H9 (cell line): ENCODE measurements at regions not wholly inside any gene's neighbourhood (a gene's known extent, or its start where the extent isn't known, plus 50 kb on each side); places are given as distances from the start of the nearest gene placed in this dataset.

Source experiments
- DNase-seq: peaks from one replicate; pipeline ENCODE4 v3.0.0-alpha.2; 2017
- H2AFZ ChIP-seq: one replicate; pipeline ENCODE4 v1.6.1; 2013; ENCODE audit warnings: mild to moderate bottlenecking, low read length, control low read depth, moderate library complexity
- H2AK5ac ChIP-seq: 2 replicates; pipeline ENCODE4 v1.6.1; 2013; ENCODE audit warnings: low read length, control low read depth, mixed read lengths; ENCODE audit not compliant: insufficient read length
- H2BK120ac ChIP-seq: one replicate; pipeline ENCODE4 v1.6.1; 2013; ENCODE audit warnings: low read depth, mild to moderate bottlenecking, low read length, control low read depth, inconsistent platforms; ENCODE audit not compliant: poor library complexity, severe bottlenecking
- H2BK12ac ChIP-seq: 2 replicates; pipeline ENCODE4 v1.6.1; 2013; ENCODE audit warnings: low read length, control low read depth, mixed read lengths, low read depth; ENCODE audit not compliant: insufficient read length
- H2BK15ac ChIP-seq: 2 replicates; pipeline ENCODE4 v1.6.1; 2013; ENCODE audit warnings: low read depth, low read length, control low read depth
- H2BK20ac ChIP-seq: one replicate; pipeline ENCODE4 v1.6.1; 2013; ENCODE audit warnings: low read depth, mild to moderate bottlenecking, low read length, control low read depth, inconsistent platforms; ENCODE audit not compliant: poor library complexity, severe bottlenecking
- H2BK5ac ChIP-seq: 2 replicates; pipeline ENCODE4 v1.6.1; 2013; ENCODE audit warnings: low read length, control low read depth, mixed read lengths; ENCODE audit not compliant: insufficient read length
- H3K14ac ChIP-seq: 2 replicates; pipeline ENCODE4 v1.6.1; 2013; ENCODE audit warnings: low read length, control low read depth; ENCODE audit not compliant: insufficient read depth
- H3K18ac ChIP-seq: 2 replicates; pipeline ENCODE4 v1.6.1; 2013; ENCODE audit warnings: low read depth, mild to moderate bottlenecking, mixed read lengths, low read length, control low read depth; ENCODE audit not compliant: insufficient read length
- H3K23ac ChIP-seq: 2 replicates; pipeline ENCODE4 v1.6.1; 2013; ENCODE audit warnings: low read length, control low read depth, mixed read lengths, low read depth; ENCODE audit not compliant: insufficient read length
- H3K23me2 ChIP-seq: 2 replicates; pipeline ENCODE4 v1.6.1; 2013; ENCODE audit warnings: low read depth, mild to moderate bottlenecking, mixed read lengths, low read length, control low read depth; ENCODE audit not compliant: insufficient read length, poor library complexity, severe bottlenecking
- H3K27ac ChIP-seq: 2 replicates; pipeline ENCODE4 v1.5.1; 2013; ENCODE audit warnings: low read length, control low read depth, mixed read lengths, low read depth; ENCODE audit not compliant: insufficient read length
- H3K27me3 ChIP-seq: 2 replicates; pipeline ENCODE4 v1.6.1; 2013; ENCODE audit warnings: low read length, control low read depth, inconsistent platforms; ENCODE audit not compliant: insufficient read depth
- H3K4ac ChIP-seq: 2 replicates; pipeline ENCODE4 v1.6.1; 2013; ENCODE audit warnings: low read depth, mild to moderate bottlenecking, control low read depth, inconsistent platforms, low read length, moderate library complexity
- H3K4me1 ChIP-seq: 2 replicates; pipeline ENCODE4 v1.6.1; 2013; ENCODE audit warnings: low read length, control low read depth, inconsistent platforms; ENCODE audit not compliant: insufficient read depth
- H3K4me2 ChIP-seq: 2 replicates; pipeline ENCODE4 v1.6.1; 2013; ENCODE audit warnings: low read length, control low read depth, mixed read lengths; ENCODE audit not compliant: insufficient read length, insufficient read depth
- H3K56ac ChIP-seq: 2 replicates; pipeline ENCODE4 v1.6.1; 2013; ENCODE audit warnings: low read depth, mild to moderate bottlenecking, mixed read lengths, low read length, control low read depth; ENCODE audit not compliant: insufficient read length
- H3K79me1 ChIP-seq: 2 replicates; pipeline ENCODE4 v1.6.1; 2013; ENCODE audit warnings: low read depth, mild to moderate bottlenecking, moderate library complexity, low read length, control low read depth, inconsistent platforms; ENCODE audit not compliant: insufficient read depth, poor library complexity, severe bottlenecking
- H3K79me2 ChIP-seq: 2 replicates; pipeline ENCODE4 v1.6.1; 2013; ENCODE audit warnings: low read length, control low read depth, inconsistent platforms; ENCODE audit not compliant: insufficient read depth
- H3K9ac ChIP-seq: 2 replicates; pipeline ENCODE4 v1.6.1; 2013; ENCODE audit warnings: low read length, control low read depth, mixed read lengths; ENCODE audit not compliant: insufficient read length; ENCODE audit errors: extremely low read depth
- H3K9me3 ChIP-seq: one replicate; pipeline ENCODE4 v1.6.1; 2013; ENCODE audit warnings: low read depth, low read length, inconsistent platforms; ENCODE audit not compliant: control insufficient read depth
- H3T11ph ChIP-seq: one replicate; pipeline ENCODE4 v1.6.1; 2013; ENCODE audit warnings: mild to moderate bottlenecking, low read length, control low read depth, inconsistent platforms
- H4K20me1 ChIP-seq: one replicate; pipeline ENCODE4 v1.6.1; 2013; ENCODE audit not compliant: control insufficient read depth, insufficient read length, insufficient read depth
- H4K5ac ChIP-seq: 2 replicates; pipeline ENCODE4 v1.6.1; 2013; ENCODE audit warnings: low read depth, mild to moderate bottlenecking, mixed read lengths, low read length, control low read depth; ENCODE audit not compliant: insufficient read length
- H4K8ac ChIP-seq: replicated peaks from 2 replicates; pipeline ENCODE4 v1.6.1; 2013; ENCODE audit warnings: low read length, control low read depth, mixed read lengths, low read depth; ENCODE audit not compliant: insufficient read length
- H4K91ac ChIP-seq: 2 replicates; pipeline ENCODE4 v1.6.1; 2013; ENCODE audit warnings: low read depth, mild to moderate bottlenecking, moderate library complexity, mixed read lengths, low read length, control low read depth; ENCODE audit not compliant: insufficient read length
- H3K27ac Mint-ChIP-seq, 3 experiments: 2 replicates in 2 of 3; 3 replicates in 1 of 3; pipeline ENCODE4 v1.8.0; 2020 to 2021; ENCODE audit warnings: mixed read lengths in 3 of 3, mild to moderate bottlenecking in 1 of 3, moderate library complexity in 1 of 3
- H3K27me3 Mint-ChIP-seq: 2 replicates; pipeline ENCODE4 v1.8.0; 2021; ENCODE audit warnings: low read depth, mild to moderate bottlenecking, moderate library complexity, mixed read lengths
- H3K36me3 Mint-ChIP-seq, 3 experiments: 2 replicates in 2 of 3; 3 replicates in 1 of 3; pipeline ENCODE4 v1.8.0; 2020 to 2021; ENCODE audit warnings: low read depth in 3 of 3, mixed read lengths in 3 of 3; ENCODE audit not compliant: insufficient read depth in 1 of 3
- H3K4me1 Mint-ChIP-seq, 2 experiments: 2 replicates each; pipeline ENCODE4 v1.8.0; 2020; ENCODE audit warnings: mixed read lengths in 2 of 2
- H3K4me3 Mint-ChIP-seq, 2 experiments: 2 replicates in 1 of 2; 3 replicates in 1 of 2; pipeline ENCODE4 v1.8.0; 2020 to 2021; ENCODE audit warnings: mild to moderate bottlenecking in 2 of 2, mixed read lengths in 2 of 2, moderate library complexity in 1 of 2
- H3K9me3 Mint-ChIP-seq, 2 experiments: 2 replicates in 1 of 2; 3 replicates in 1 of 2; pipeline ENCODE4 v1.8.0; 2020; ENCODE audit warnings: mild to moderate bottlenecking in 2 of 2, mixed read lengths in 2 of 2, moderate library complexity in 1 of 2
- WGBS: extraction: QIAGEN DNeasy Blood & Tissue Kit; methylation state at CpG from one replicate; pipeline ENCODE4 v1.1.7; 2013; ENCODE audit warnings: missing lambda C conversion rate, low lambda C conversion rate, mixed read lengths; ENCODE audit not compliant: insufficient read length; ENCODE audit errors: extremely low coverage; 5-methylcytosine and 5-hydroxymethylcytosine counted together
- TF ChIP-seq, protein P1 (sequence below): fragments of 200-600 bp; sonication (generic); conservative IDR thresholded peaks from 3 replicates; pipeline ENCODE4 v1.8.0; 2021; ENCODE audit warnings: antibody characterized with exemption, mild to moderate bottlenecking

DNA sequence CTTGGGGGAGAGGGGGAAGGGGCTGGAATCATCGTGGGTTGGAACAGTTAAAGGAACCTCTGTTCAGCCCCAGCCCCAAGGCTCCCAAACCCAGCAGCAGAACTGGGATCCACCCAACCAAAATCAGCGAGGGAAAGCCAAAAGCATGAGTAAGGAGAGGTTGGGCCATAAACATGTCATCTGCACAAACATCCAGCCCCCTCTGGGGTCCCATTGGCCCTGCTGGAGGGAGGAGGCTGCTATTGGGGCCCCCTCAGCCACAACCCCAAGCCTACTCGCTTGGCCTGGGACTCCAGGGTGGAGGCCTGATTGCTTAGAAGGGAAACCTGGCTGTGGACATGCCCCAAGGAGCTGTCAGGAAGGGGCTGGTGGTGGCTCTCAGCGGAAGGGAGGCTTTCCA lies 154.9 kb downstream of the FGF18 start:
- Histone ChIP-seq H3K23me2 (no peaks in the 10 kb centered on the region), H3K4ac (no peak overlapping the region), H3K79me2 (no peaks in the 10 kb centered on the region), H3K4me1 (0 out of 2 replicates have a peak, but pooled peaks cover 1% of the 10 kb centered on the region), H2BK120ac (no peak overlapping the region), H2BK5ac (no peak overlapping the region), H4K8ac (no peak overlapping the region), H3K23ac (no peak overlapping the region), H2BK15ac (no peak overlapping the region), H2AK5ac (no peak overlapping the region), H3K9ac (no peak overlapping the region), H2AFZ (no peak overlapping the region), H3K9me3 (no peaks in the 10 kb centered on the region), H4K5ac (no peak overlapping the region), H3K27ac (no peak overlapping the region), H4K20me1 (no peaks in the 10 kb centered on the region), H3K4me2 (no peak overlapping the region), H3K14ac (no peak overlapping the region), H3T11ph (no peak overlapping the region), H3K27me3 (no peaks in the 10 kb centered on the region), H2BK20ac (no peak overlapping the region), H3K18ac (no peak overlapping the region), H2BK12ac (no peak overlapping the region), H3K79me1 (no peaks in the 10 kb centered on the region), H3K56ac (no peak overlapping the region), H4K91ac (no peak overlapping the region)
- TF ChIP-seq, protein P1, sequence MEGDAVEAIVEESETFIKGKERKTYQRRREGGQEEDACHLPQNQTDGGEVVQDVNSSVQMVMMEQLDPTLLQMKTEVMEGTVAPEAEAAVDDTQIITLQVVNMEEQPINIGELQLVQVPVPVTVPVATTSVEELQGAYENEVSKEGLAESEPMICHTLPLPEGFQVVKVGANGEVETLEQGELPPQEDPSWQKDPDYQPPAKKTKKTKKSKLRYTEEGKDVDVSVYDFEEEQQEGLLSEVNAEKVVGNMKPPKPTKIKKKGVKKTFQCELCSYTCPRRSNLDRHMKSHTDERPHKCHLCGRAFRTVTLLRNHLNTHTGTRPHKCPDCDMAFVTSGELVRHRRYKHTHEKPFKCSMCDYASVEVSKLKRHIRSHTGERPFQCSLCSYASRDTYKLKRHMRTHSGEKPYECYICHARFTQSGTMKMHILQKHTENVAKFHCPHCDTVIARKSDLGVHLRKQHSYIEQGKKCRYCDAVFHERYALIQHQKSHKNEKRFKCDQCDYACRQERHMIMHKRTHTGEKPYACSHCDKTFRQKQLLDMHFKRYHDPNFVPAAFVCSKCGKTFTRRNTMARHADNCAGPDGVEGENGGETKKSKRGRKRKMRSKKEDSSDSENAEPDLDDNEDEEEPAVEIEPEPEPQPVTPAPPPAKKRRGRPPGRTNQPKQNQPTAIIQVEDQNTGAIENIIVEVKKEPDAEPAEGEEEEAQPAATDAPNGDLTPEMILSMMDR: no peak
- no CpG with 5 or more reads among the region's 4 CpGs for WGBS
- Mint-ChIP-seq H3K4me3 (no peak overlapping the region), H3K27ac (no peak overlapping the region), H3K27me3 (peaks cover 1% of the 10 kb centered on the region), H3K9me3 (peaks cover 21 to 24% of the 10 kb centered on the region in 2 experiments), H3K36me3 (peaks cover 7 to 17% (median 11%) of the 10 kb centered on the region in 3 experiments), H3K4me1 (peaks cover 19 to 23% of the 10 kb centered on the region in 2 experiments)
- no peak for DNase-seq
